ENCODE measurements at regions not wholly inside any gene's neighbourhood (a gene's known extent, or its start where the extent isn't known, plus 50 kb on each side); places are given as distances from the start of the nearest gene placed in this dataset.

DNA sequence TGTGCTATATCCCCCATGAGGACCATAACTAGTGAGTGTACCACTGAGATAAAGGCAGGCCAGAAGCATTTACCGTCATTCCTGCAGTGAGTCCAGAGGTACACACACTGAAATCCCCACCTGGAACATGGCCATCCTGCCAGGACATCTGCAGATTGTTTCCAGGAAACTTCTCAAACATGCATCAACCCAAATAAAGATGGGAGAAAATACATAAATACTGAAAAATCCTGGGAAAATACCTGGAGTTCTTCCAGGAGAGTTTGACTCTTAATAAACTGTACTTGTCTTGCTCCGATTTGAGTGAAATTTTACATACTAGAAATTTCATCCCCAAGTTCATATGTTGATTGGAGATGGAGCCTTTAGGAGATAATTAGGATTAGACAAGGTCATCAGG is 388.1 kb upstream of the KLHL29 start:
- Mint-ChIP-seq H3K27me3 (ENCODE audit: low read depth) (no peaks in the 10 kb centered on the region), H3K4me1 (no peaks in the 10 kb centered on the region), H3K27ac (no peak overlapping the region), H3K9me3 (no peaks in the 10 kb centered on the region), H3K4me3 (no peak overlapping the region), H3K36me3 (no peaks in the 10 kb centered on the region)
- ATAC-seq (no peak), DNase-seq (ENCODE audit: low spot score) (no peak)
- TF ChIP-seq, protein P1, sequence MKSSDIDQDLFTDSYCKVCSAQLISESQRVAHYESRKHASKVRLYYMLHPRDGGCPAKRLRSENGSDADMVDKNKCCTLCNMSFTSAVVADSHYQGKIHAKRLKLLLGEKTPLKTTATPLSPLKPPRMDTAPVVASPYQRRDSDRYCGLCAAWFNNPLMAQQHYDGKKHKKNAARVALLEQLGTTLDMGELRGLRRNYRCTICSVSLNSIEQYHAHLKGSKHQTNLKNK (CRISPR knock-in tag; IDR thresholded peaks at IDR 0.05): no peak
- TF ChIP-seq, protein P2, sequence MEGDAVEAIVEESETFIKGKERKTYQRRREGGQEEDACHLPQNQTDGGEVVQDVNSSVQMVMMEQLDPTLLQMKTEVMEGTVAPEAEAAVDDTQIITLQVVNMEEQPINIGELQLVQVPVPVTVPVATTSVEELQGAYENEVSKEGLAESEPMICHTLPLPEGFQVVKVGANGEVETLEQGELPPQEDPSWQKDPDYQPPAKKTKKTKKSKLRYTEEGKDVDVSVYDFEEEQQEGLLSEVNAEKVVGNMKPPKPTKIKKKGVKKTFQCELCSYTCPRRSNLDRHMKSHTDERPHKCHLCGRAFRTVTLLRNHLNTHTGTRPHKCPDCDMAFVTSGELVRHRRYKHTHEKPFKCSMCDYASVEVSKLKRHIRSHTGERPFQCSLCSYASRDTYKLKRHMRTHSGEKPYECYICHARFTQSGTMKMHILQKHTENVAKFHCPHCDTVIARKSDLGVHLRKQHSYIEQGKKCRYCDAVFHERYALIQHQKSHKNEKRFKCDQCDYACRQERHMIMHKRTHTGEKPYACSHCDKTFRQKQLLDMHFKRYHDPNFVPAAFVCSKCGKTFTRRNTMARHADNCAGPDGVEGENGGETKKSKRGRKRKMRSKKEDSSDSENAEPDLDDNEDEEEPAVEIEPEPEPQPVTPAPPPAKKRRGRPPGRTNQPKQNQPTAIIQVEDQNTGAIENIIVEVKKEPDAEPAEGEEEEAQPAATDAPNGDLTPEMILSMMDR (IDR thresholded peaks at IDR 0.05): no peak
- no peak for TF ChIP-seq FOXP1 (CRISPR knock-in tag; IDR thresholded peaks at IDR 0.05; ENCODE audit: borderline replicate concordance)
- TF ChIP-seq KAT7 (CRISPR knock-in tag; IDR thresholded peaks at IDR 0.05; ENCODE audit: borderline replicate concordance): no peak
- no peak for TF ChIP-seq ZNF263 (CRISPR knock-in tag; IDR thresholded peaks at IDR 0.05; ENCODE audit: low read depth)
- TF ChIP-seq SOX15 (CRISPR knock-in tag; IDR thresholded peaks at IDR 0.05): no peak
- no peak for TF ChIP-seq ZNF671 (CRISPR knock-in tag; IDR thresholded peaks at IDR 0.05)
- TF ChIP-seq CREB1 (CRISPR knock-in tag; IDR thresholded peaks at IDR 0.05): no peak
- TF ChIP-seq TCF7 (CRISPR knock-in tag; IDR thresholded peaks at IDR 0.05; ENCODE audit: low read depth): no peak
- TF ChIP-seq, protein P3, sequence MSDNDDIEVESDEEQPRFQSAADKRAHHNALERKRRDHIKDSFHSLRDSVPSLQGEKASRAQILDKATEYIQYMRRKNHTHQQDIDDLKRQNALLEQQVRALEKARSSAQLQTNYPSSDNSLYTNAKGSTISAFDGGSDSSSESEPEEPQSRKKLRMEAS (CRISPR knock-in tag; IDR thresholded peaks at IDR 0.05): no peak
- TF ChIP-seq, protein P4, sequence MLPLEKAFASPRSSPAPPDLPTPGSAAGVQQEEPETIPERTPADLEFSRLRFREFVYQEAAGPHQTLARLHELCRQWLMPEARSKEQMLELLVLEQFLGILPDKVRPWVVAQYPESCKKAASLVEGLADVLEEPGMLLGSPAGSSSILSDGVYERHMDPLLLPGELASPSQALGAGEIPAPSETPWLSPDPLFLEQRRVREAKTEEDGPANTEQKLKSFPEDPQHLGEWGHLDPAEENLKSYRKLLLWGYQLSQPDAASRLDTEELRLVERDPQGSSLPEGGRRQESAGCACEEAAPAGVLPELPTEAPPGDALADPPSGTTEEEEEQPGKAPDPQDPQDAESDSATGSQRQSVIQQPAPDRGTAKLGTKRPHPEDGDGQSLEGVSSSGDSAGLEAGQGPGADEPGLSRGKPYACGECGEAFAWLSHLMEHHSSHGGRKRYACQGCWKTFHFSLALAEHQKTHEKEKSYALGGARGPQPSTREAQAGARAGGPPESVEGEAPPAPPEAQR (CRISPR knock-in tag; IDR thresholded peaks at IDR 0.05): no peak
- no peak for TF ChIP-seq MXD4 (CRISPR knock-in tag; IDR thresholded peaks at IDR 0.05; ENCODE audit: borderline replicate concordance)
- ChIA-PET CTCF (no interaction called here), POLR2A (no interaction called here)

DNA sequence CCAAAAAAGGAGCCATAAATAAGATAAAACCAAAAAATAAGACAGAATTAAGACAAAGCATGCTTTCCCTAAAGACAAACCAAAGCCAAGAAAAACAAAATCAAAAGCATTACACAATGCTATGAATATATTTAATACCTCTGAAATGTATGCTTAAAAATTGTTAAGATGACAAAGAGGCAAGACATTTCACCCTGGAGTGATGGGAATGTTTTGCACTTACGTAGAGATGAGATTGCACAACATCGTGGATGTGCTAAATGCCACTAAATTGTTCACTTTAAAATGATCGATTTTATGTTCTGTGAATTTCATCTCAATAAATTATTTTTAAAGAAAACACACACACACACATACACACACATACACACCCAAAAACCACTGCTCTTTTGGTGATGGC is 386.6 kb upstream of the KLHL29 start:
- no peak for ATAC-seq
- CTCF ChIA-PET: no interaction called here
- Mint-ChIP-seq H3K4me1 (no peaks in the 10 kb centered on the region), H3K27me3 (ENCODE audit: low read depth) (no peaks in the 10 kb centered on the region), H3K36me3 (no peaks in the 10 kb centered on the region), H3K4me3 (no peak overlapping the region), H3K27ac (no peak overlapping the region), H3K9me3 (no peaks in the 10 kb centered on the region)
- DNase-seq (ENCODE audit: low spot score): no peak
- TF ChIP-seq SP1 (CRISPR knock-in tag; conservative IDR thresholded peaks at IDR 0.05): no peak
- no peak for TF ChIP-seq OVOL2 (CRISPR knock-in tag; IDR thresholded peaks at IDR 0.05; ENCODE audit: borderline replicate concordance)
- TF ChIP-seq ZNF396 (CRISPR knock-in tag; IDR thresholded peaks at IDR 0.05; ENCODE audit: borderline replicate concordance): no peak
- TF ChIP-seq, protein P5, sequence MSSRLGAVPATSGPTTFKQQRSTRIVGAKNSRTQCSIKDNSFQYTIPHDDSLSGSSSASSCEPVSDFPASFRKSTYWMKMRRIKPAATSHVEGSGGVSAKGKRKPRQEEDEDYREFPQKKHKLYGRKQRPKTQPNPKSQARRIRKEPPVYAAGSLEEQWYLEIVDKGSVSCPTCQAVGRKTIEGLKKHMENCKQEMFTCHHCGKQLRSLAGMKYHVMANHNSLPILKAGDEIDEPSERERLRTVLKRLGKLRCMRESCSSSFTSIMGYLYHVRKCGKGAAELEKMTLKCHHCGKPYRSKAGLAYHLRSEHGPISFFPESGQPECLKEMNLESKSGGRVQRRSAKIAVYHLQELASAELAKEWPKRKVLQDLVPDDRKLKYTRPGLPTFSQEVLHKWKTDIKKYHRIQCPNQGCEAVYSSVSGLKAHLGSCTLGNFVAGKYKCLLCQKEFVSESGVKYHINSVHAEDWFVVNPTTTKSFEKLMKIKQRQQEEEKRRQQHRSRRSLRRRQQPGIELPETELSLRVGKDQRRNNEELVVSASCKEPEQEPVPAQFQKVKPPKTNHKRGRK (CRISPR knock-in tag; IDR thresholded peaks at IDR 0.05; ENCODE audit: borderline replicate concordance): no peak
- TF ChIP-seq, protein P6, sequence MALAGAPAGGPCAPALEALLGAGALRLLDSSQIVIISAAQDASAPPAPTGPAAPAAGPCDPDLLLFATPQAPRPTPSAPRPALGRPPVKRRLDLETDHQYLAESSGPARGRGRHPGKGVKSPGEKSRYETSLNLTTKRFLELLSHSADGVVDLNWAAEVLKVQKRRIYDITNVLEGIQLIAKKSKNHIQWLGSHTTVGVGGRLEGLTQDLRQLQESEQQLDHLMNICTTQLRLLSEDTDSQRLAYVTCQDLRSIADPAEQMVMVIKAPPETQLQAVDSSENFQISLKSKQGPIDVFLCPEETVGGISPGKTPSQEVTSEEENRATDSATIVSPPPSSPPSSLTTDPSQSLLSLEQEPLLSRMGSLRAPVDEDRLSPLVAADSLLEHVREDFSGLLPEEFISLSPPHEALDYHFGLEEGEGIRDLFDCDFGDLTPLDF (CRISPR knock-in tag; IDR thresholded peaks at IDR 0.05): no peak
- TF ChIP-seq, protein P7, sequence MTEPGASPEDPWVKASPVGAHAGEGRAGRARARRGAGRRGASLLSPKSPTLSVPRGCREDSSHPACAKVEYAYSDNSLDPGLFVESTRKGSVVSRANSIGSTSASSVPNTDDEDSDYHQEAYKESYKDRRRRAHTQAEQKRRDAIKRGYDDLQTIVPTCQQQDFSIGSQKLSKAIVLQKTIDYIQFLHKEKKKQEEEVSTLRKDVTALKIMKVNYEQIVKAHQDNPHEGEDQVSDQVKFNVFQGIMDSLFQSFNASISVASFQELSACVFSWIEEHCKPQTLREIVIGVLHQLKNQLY (CRISPR knock-in tag; IDR thresholded peaks at IDR 0.05): no peak
- POLR2A ChIA-PET: no interaction called here

Measured in WTC11 (cell line).